Neural cell (in vitro differentiated cells): ENCODE measurements at regions not wholly inside any gene's neighbourhood (a gene's known extent, or its start where the extent isn't known, plus 50 kb on each side); places are given as distances from the start of the nearest gene placed in this dataset.

Source experiments
- H2AFZ ChIP-seq: fragments of 200-600, 300-800 bp; sonication (generic), shearing (Covaris generic); 2 replicates; pipeline ENCODE4 v1.6.0; 2014; ENCODE audit warnings: low read depth, mild to moderate bottlenecking, antibody characterized with exemption, low read length, moderate library complexity
- H3F3A ChIP-seq: fragments of 200-600 bp; shearing (Covaris generic); 2 replicates; pipeline ENCODE4 v1.6.1; 2016; ENCODE audit warnings: mild to moderate bottlenecking, moderate library complexity, mixed read lengths, antibody characterized with exemption, low read length; ENCODE audit not compliant: insufficient read depth, poor library complexity, severe bottlenecking
- H3K27ac ChIP-seq: fragments of 200-600, 300-800 bp; sonication (generic), shearing (Covaris generic); 2 replicates; pipeline ENCODE4 v1.5.1; 2014; ENCODE audit warnings: mild to moderate bottlenecking, low read length, moderate library complexity
- H3K27me3 ChIP-seq: fragments of 300-800, 200-600 bp; sonication (generic), shearing (Covaris generic); 2 replicates; pipeline ENCODE4 v1.6.0; 2014; ENCODE audit warnings: mild to moderate bottlenecking, low read depth, low read length, moderate library complexity; ENCODE audit not compliant: insufficient read depth
- H3K36me3 ChIP-seq: fragments of 300-800, 200-600 bp; sonication (generic), shearing (Covaris generic); 2 replicates; pipeline ENCODE4 v1.5.1; 2014; ENCODE audit warnings: mild to moderate bottlenecking, antibody characterized with exemption, low read length, moderate library complexity; ENCODE audit not compliant: insufficient read depth
- H3K4me2 ChIP-seq: fragments of 300-800, 200-600 bp; sonication (generic), shearing (Covaris generic); 2 replicates; pipeline ENCODE4 v1.6.0; 2014; ENCODE audit warnings: mild to moderate bottlenecking, low read length
- H3K4me3 ChIP-seq: fragments of 300-800, 200-600 bp; sonication (generic), shearing (Covaris generic); 2 replicates; pipeline ENCODE4 v1.5.1; 2014; ENCODE audit warnings: mild to moderate bottlenecking, low read length, moderate library complexity
- H3K79me2 ChIP-seq: fragments of 200-600 bp; shearing (Covaris generic); replicated peaks from 2 replicates; pipeline ENCODE4 v1.6.0; 2014; ENCODE audit warnings: mild to moderate bottlenecking, low read length, moderate library complexity; ENCODE audit not compliant: insufficient read depth
- H3K9ac ChIP-seq: fragments of 300-800, 200-600 bp; sonication (generic), shearing (Covaris generic); 2 replicates; pipeline ENCODE4 v1.6.1; 2016; ENCODE audit warnings: mild to moderate bottlenecking, low read length, mixed read lengths
- H3K9me2 ChIP-seq: fragments of 200-600 bp; shearing (Covaris generic); 2 replicates; pipeline ENCODE4 v1.6.1; 2016; ENCODE audit warnings: mild to moderate bottlenecking, low read length, mixed read lengths; ENCODE audit not compliant: insufficient read depth
- H3K9me3 ChIP-seq: fragments of 200-600, 300-800 bp; sonication (generic), shearing (Covaris generic); 2 replicates; pipeline ENCODE4 v1.6.1; 2016; ENCODE audit warnings: mild to moderate bottlenecking, mixed run types, low read length, moderate library complexity, mixed read lengths
- H4K20me1 ChIP-seq: fragments of 200-600 bp; shearing (Covaris generic); 2 replicates; pipeline ENCODE4 v1.6.1; 2016; ENCODE audit warnings: mild to moderate bottlenecking, mixed run types; ENCODE audit not compliant: insufficient read depth
- EP300 ChIP-seq: fragments of 450-650 bp; conservative IDR thresholded peaks from 2 replicates; pipeline ENCODE4 v1.6.1; 2014; ENCODE audit warnings: antibody characterized with exemption, mild to moderate bottlenecking, moderate library complexity; ENCODE audit not compliant: poor library complexity, severe bottlenecking
- EZH2 ChIP-seq: fragments of 200-600, 300-800 bp; shearing (Covaris generic), sonication (generic); IDR thresholded peaks from 2 replicates; pipeline ENCODE4 v1.6.1; 2014; ENCODE audit warnings: antibody characterized with exemption, low read length, borderline replicate concordance, mild to moderate bottlenecking; ENCODE audit not compliant: insufficient read depth, poor library complexity, severe bottlenecking
- MXI1 ChIP-seq: fragments of 450-650 bp; conservative IDR thresholded peaks from 2 replicates; pipeline ENCODE4 v1.6.1; 2014; ENCODE audit warnings: antibody characterized with exemption, mild to moderate bottlenecking; ENCODE audit not compliant: poor library complexity, severe bottlenecking
- POLR2AphosphoS5 ChIP-seq: IDR thresholded peaks from 2 replicates; pipeline ENCODE4 v1.6.1; 2012
- RAD21 ChIP-seq: fragments of 450-650 bp; conservative IDR thresholded peaks from 2 replicates; pipeline ENCODE4 v1.6.1; 2014; ENCODE audit warnings: antibody characterized with exemption, mild to moderate bottlenecking, moderate library complexity
- SMC3 ChIP-seq: fragments of 450-650 bp; conservative IDR thresholded peaks from 2 replicates; pipeline ENCODE4 v1.6.1; 2014; ENCODE audit warnings: antibody characterized with exemption, mild to moderate bottlenecking, moderate library complexity; ENCODE audit not compliant: poor library complexity
- TAF1 ChIP-seq: IDR thresholded peaks from 2 replicates; pipeline ENCODE4 v1.6.1; 2012; ENCODE audit warnings: low read depth
- TF ChIP-seq, protein P1 (sequence below): fragments of 450-650 bp; IDR thresholded peaks from 2 replicates; pipeline ENCODE4 v1.5.1; 2014; ENCODE audit warnings: antibody characterized with exemption, mild to moderate bottlenecking, moderate library complexity; ENCODE audit not compliant: poor library complexity, severe bottlenecking
- TF ChIP-seq, protein P2 (sequence below): IDR thresholded peaks from 2 replicates; pipeline ENCODE4 v1.6.1; 2012; ENCODE audit warnings: borderline replicate concordance

DNA sequence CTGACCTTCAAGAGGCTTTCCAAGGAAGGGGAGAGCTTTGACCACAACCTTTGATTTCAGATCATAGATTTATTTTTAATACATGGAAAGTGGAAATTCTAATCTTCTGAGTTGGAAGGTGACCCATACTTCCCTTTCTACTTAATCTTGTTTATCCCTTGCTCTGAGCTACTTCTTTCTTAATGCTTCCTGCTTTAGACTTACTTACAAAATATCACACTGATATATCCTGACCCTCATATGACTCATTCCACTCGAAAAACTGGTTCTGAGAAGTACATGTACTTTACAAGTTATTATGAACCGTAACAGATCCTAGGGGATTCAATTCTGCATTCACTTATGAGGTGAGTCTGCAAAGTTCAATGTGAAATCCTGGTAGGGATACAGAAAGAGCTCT is 76.2 kb upstream of the IRS2 start:
- TF ChIP-seq TAF1 (no peak), EZH2 (no peak), MXI1 (no peak), POLR2AphosphoS5 (no peak), RAD21 (no peak), SMC3 (no peak), EP300 (no peak)
- TF ChIP-seq, protein P1, sequence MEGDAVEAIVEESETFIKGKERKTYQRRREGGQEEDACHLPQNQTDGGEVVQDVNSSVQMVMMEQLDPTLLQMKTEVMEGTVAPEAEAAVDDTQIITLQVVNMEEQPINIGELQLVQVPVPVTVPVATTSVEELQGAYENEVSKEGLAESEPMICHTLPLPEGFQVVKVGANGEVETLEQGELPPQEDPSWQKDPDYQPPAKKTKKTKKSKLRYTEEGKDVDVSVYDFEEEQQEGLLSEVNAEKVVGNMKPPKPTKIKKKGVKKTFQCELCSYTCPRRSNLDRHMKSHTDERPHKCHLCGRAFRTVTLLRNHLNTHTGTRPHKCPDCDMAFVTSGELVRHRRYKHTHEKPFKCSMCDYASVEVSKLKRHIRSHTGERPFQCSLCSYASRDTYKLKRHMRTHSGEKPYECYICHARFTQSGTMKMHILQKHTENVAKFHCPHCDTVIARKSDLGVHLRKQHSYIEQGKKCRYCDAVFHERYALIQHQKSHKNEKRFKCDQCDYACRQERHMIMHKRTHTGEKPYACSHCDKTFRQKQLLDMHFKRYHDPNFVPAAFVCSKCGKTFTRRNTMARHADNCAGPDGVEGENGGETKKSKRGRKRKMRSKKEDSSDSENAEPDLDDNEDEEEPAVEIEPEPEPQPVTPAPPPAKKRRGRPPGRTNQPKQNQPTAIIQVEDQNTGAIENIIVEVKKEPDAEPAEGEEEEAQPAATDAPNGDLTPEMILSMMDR = no peak
- TF ChIP-seq, protein P2, sequence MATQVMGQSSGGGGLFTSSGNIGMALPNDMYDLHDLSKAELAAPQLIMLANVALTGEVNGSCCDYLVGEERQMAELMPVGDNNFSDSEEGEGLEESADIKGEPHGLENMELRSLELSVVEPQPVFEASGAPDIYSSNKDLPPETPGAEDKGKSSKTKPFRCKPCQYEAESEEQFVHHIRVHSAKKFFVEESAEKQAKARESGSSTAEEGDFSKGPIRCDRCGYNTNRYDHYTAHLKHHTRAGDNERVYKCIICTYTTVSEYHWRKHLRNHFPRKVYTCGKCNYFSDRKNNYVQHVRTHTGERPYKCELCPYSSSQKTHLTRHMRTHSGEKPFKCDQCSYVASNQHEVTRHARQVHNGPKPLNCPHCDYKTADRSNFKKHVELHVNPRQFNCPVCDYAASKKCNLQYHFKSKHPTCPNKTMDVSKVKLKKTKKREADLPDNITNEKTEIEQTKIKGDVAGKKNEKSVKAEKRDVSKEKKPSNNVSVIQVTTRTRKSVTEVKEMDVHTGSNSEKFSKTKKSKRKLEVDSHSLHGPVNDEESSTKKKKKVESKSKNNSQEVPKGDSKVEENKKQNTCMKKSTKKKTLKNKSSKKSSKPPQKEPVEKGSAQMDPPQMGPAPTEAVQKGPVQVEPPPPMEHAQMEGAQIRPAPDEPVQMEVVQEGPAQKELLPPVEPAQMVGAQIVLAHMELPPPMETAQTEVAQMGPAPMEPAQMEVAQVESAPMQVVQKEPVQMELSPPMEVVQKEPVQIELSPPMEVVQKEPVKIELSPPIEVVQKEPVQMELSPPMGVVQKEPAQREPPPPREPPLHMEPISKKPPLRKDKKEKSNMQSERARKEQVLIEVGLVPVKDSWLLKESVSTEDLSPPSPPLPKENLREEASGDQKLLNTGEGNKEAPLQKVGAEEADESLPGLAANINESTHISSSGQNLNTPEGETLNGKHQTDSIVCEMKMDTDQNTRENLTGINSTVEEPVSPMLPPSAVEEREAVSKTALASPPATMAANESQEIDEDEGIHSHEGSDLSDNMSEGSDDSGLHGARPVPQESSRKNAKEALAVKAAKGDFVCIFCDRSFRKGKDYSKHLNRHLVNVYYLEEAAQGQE = no peak
- no peaks in the 10 kb centered on the region for H3F3A ChIP-seq
- H2AFZ ChIP-seq = no peak overlapping the region
- H3K27me3 ChIP-seq = no peaks in the 10 kb centered on the region
- H3K9ac ChIP-seq = no peak overlapping the region
- no peak overlapping the region for H3K27ac ChIP-seq
- no peak overlapping the region for H3K4me3 ChIP-seq
- H3K79me2 ChIP-seq = no peaks in the 10 kb centered on the region
- no peaks in the 10 kb centered on the region for H3K9me3 ChIP-seq
- no peaks in the 10 kb centered on the region for H4K20me1 ChIP-seq
- H3K9me2 ChIP-seq = no peaks in the 10 kb centered on the region
- no peak overlapping the region for H3K4me2 ChIP-seq
- no peaks in the 10 kb centered on the region for H3K36me3 ChIP-seq

DNA sequence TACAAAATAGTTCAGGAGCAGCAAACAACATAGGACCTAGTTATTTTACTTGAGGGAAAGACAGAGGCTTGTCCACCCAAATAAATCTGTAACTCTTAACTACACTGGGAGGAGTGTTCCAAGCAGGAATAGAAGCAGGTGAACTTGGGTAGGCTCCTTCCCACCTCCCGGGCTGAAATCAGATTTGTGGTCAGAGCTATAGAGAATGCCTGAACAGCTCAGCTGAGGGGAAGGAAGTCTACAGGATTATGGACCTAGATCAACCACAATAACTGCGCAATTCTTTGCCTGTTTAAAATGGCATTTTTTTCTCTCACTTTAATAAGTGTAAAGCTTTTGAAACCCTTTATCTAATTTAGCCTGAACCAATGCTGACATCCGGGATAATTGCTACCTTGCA is 73.5 kb upstream of the IRS2 start:
- Histone ChIP-seq H3F3A (no peaks in the 10 kb centered on the region), H3K27ac (no peak overlapping the region), H3K9me2 (no peaks in the 10 kb centered on the region), H3K9me3 (no peaks in the 10 kb centered on the region), H3K36me3 (no peaks in the 10 kb centered on the region), H2AFZ (no peak overlapping the region), H3K9ac (no peak overlapping the region), H3K79me2 (no peaks in the 10 kb centered on the region), H3K4me2 (no peak overlapping the region), H3K27me3 (no peaks in the 10 kb centered on the region), H3K4me3 (no peak overlapping the region), H4K20me1 (no peaks in the 10 kb centered on the region)
- no peak for TF ChIP-seq POLR2AphosphoS5
- TF ChIP-seq EZH2 = no peak
- no peak for TF ChIP-seq SMC3
- TF ChIP-seq, protein P2 = no peak
- no peak for TF ChIP-seq TAF1
- TF ChIP-seq EP300 = no peak
- TF ChIP-seq MXI1 = no peak
- no peak for TF ChIP-seq RAD21
- TF ChIP-seq, protein P1 = no peak
